Endothelial cell of umbilical vein (primary cell): ENCODE measurements at regions not wholly inside any gene's neighbourhood (a gene's known extent, or its start where the extent isn't known, plus 50 kb on each side); places are given as distances from the start of the nearest gene placed in this dataset.

Source experiments
- BruUV-seq: library from RNA; stranded (reverse); fragments of 400-500 nt; replicated peaks from 2 replicates; lab custom pipeline; 2021; lab: Mats Ljungman, UMichigan
- CTCF ChIA-PET: fragments of 300-600, 350-600 bp; sonication (Branson Sonifier 250); formaldehyde crosslinking; loops from one replicate; lab custom pipeline; 2021; ENCODE audit warnings: antibody characterized with exemption, inconsistent platforms; lab: Charles Lee
- POLR2A ChIA-PET: fragments of 300-600, 350-600 bp; sonication (Branson Sonifier 250); formaldehyde crosslinking; loops from one replicate; lab custom pipeline; 2021; ENCODE audit warnings: antibody characterized with exemption, inconsistent platforms; lab: Charles Lee
- DNase-seq: peaks from one replicate; pipeline ENCODE4 v3.0.0-alpha.2; 2011; ENCODE audit warnings: low read depth, low spot score
- FAIRE-seq: peaks from 2 replicates; lab custom pipeline; 2011; peaks lifted over from hg19 to GRCh38; lab: Jason Lieb, UNC
- H2AFZ ChIP-seq: 2 replicates; pipeline ENCODE4 v1.6.0; 2012; ENCODE audit warnings: low read depth, low read length, control low read depth, inconsistent platforms
- H3K27ac ChIP-seq: 2 replicates; pipeline ENCODE4 v1.5.1; 2011; ENCODE audit warnings: low read depth, mild to moderate bottlenecking, control low read depth, low read length, moderate library complexity; ENCODE audit not compliant: insufficient read depth
- H3K27me3 ChIP-seq, 2 experiments: 2 replicates each; pipeline versions ENCODE4 v1.6.0 to v1.6.1; 2011; ENCODE audit warnings: low read length in 2 of 2, mixed read lengths in 1 of 2; ENCODE audit not compliant: control insufficient read depth in 2 of 2, insufficient read depth in 2 of 2
- H3K36me3 ChIP-seq, 2 experiments: 2 replicates in 1 of 2; 3 replicates in 1 of 2; pipeline ENCODE4 v1.5.1; 2011; ENCODE audit warnings: low read length in 2 of 2, mild to moderate bottlenecking in 1 of 2, moderate library complexity in 1 of 2; ENCODE audit not compliant: control insufficient read depth in 2 of 2, insufficient read depth in 2 of 2; ENCODE audit errors: extremely low read depth in 1 of 2
- H3K4me1 ChIP-seq: 3 replicates; pipeline ENCODE4 v1.5.1; 2011; ENCODE audit warnings: mild to moderate bottlenecking, low read length; ENCODE audit not compliant: control insufficient read depth, insufficient read depth; ENCODE audit errors: extremely low read depth
- H3K4me2 ChIP-seq: 2 replicates; pipeline ENCODE4 v1.6.1; 2011; ENCODE audit warnings: low read length, control low read depth, mixed read lengths; ENCODE audit not compliant: insufficient read depth
- H3K4me3 ChIP-seq, 3 experiments: fragments of 200-600 bp in 1 of 3; sonication (generic), shearing (Covaris generic) in 1 of 3; replicated peaks in 1 of 3; 2 replicates each; pipeline ENCODE4 v1.5.1; 2011 to 2016; ENCODE audit warnings: control low read depth in 3 of 3, low read length in 3 of 3, mild to moderate bottlenecking in 2 of 3, inconsistent platforms in 1 of 3, low read depth in 1 of 3, moderate library complexity in 1 of 3; ENCODE audit not compliant: insufficient read depth in 1 of 3
- H3K79me2 ChIP-seq: 2 replicates; pipeline ENCODE4 v1.6.0; 2012; ENCODE audit warnings: low read length, inconsistent platforms; ENCODE audit not compliant: control insufficient read depth, insufficient read depth
- H3K9ac ChIP-seq: replicated peaks from 2 replicates; pipeline ENCODE3; 2011; ENCODE audit warnings: low read length, control low read depth; ENCODE audit not compliant: insufficient read depth; ENCODE audit errors: extremely low read depth
- H3K9me1 ChIP-seq: replicated peaks from 3 replicates; pipeline ENCODE4 v1.6.0; 2011; ENCODE audit warnings: mild to moderate bottlenecking, low read length; ENCODE audit not compliant: control insufficient read depth, insufficient read depth; ENCODE audit errors: extremely low read depth
- H3K9me3 ChIP-seq: replicated peaks from 2 replicates; pipeline ENCODE4 v1.5.1; 2012; ENCODE audit warnings: low read length, inconsistent platforms; ENCODE audit not compliant: control insufficient read depth, insufficient read depth
- H4K20me1 ChIP-seq: replicated peaks from 2 replicates; pipeline ENCODE3; 2011; ENCODE audit warnings: mild to moderate bottlenecking, low read length; ENCODE audit not compliant: control insufficient read depth, insufficient read depth; ENCODE audit errors: extremely low read depth
- CTCF ChIP-seq, 2 donors: IDR thresholded peaks; 1 replicate in 1 of 2; 2 replicates in 1 of 2; pipeline ENCODE4 v1.5.1; 2011; ENCODE audit warnings: low read length in 2 of 2, mild to moderate bottlenecking in 2 of 2, moderate library complexity in 2 of 2, control low read depth in 1 of 2, inconsistent platforms in 1 of 2, low read depth in 1 of 2; ENCODE audit not compliant: insufficient read depth in 1 of 2; ENCODE audit errors: extremely low read depth in 1 of 2
- EZH2 ChIP-seq: IDR thresholded peaks from 2 replicates; pipeline ENCODE4 v1.6.1; 2012; ENCODE audit warnings: borderline replicate concordance, low read depth, mild to moderate bottlenecking, moderate library complexity, low read length, inconsistent platforms; ENCODE audit not compliant: severe bottlenecking
- FOS ChIP-seq: IDR thresholded peaks from 2 replicates; pipeline ENCODE4 v1.6.1; 2011; ENCODE audit warnings: mild to moderate bottlenecking, low read length, moderate library complexity, borderline replicate concordance; ENCODE audit not compliant: insufficient read depth
- GATA2 ChIP-seq: IDR thresholded peaks from 2 replicates; pipeline ENCODE4 v1.7.0; 2011; ENCODE audit warnings: low read depth, mild to moderate bottlenecking, moderate library complexity, mixed read lengths, low read length; ENCODE audit not compliant: insufficient read length, insufficient read depth
- JUN ChIP-seq: IDR thresholded peaks from 2 replicates; pipeline ENCODE4 v1.6.1; 2011; ENCODE audit warnings: borderline replicate concordance, low read depth; ENCODE audit not compliant: insufficient read length, insufficient read depth
- MAX ChIP-seq: IDR thresholded peaks from 2 replicates; pipeline ENCODE4 v1.6.1; 2011; ENCODE audit not compliant: insufficient read depth, insufficient read length
- MYC ChIP-seq: IDR thresholded peaks from one replicate; pipeline ENCODE4 v1.6.1; 2011; ENCODE audit warnings: mild to moderate bottlenecking, low read depth, low read length
- POLR2A ChIP-seq: IDR thresholded peaks from 2 replicates; pipeline ENCODE4 v1.6.1; 2012; ENCODE audit warnings: low read depth, mild to moderate bottlenecking, control low read depth, low read length
- POLR2AphosphoS5 ChIP-seq: IDR thresholded peaks from 2 replicates; pipeline ENCODE4 v1.6.1; 2012; ENCODE audit warnings: low read depth, mild to moderate bottlenecking, control low read depth, low read length, moderate library complexity; ENCODE audit not compliant: insufficient read depth
- dilution Hi-C: fragments of 300-500 bp; cut with MboI; formaldehyde crosslinking; loops from one replicate; pipeline ENCODE4 v1.15.0; 2019; ENCODE audit warnings: low sequenced_read_pairs; ENCODE audit not compliant: extremely low pct_ligation_motif_present
- intact Hi-C: fragments of 100-400 bp; cut with micrococcal nuclease; formaldehyde crosslinking; loops from one replicate; pipeline ENCODE4 v1.10.0; 2022

GRCh38 chr3:145953316-145953715 is 207.7 kb downstream of the PLOD2 start:
- H3K36me3 ChIP-seq: no peaks in the 10 kb centered on the region
- no peak overlapping the region for H3K4me2 ChIP-seq
- no peaks in the 10 kb centered on the region for H3K9me1 ChIP-seq
- H4K20me1 ChIP-seq: no peaks in the 10 kb centered on the region
- DNase-seq: no peak
- H3K27me3 ChIP-seq: no peaks in the 10 kb centered on the region
- FAIRE-seq: no peak
- intact Hi-C loops (no loop called here), dilution Hi-C loops (no loop called here)
- POLR2A ChIA-PET: no interaction called here
- H3K9ac ChIP-seq: no peak overlapping the region
- no peaks in the 10 kb centered on the region for H3K79me2 ChIP-seq
- H3K4me3 ChIP-seq: no peak overlapping the region
- H3K4me1 ChIP-seq: no peaks in the 10 kb centered on the region
- CTCF ChIA-PET: no interaction called here
- no TSS peak for BruUV-seq
- H3K27ac ChIP-seq: no peak overlapping the region
- no peak overlapping the region for H2AFZ ChIP-seq
- no peaks in the 10 kb centered on the region for H3K9me3 ChIP-seq
- TF ChIP-seq GATA2 (no peak), MAX (no peak), POLR2A (no peak), POLR2AphosphoS5 (no peak), EZH2 (no peak), CTCF (IDR thresholded peaks at IDR 0.05; ENCODE audit: extremely low read depth in 1 of 2, insufficient read depth in 1 of 2, low read depth in 1 of 2, low read length in 2 of 2) (no peak), JUN (no peak), MYC (no peak), FOS (no peak)
